ENCODE measurements at regions not wholly inside any gene's neighbourhood (a gene's known extent, or its start where the extent isn't known, plus 50 kb on each side); places are given as distances from the start of the nearest gene placed in this dataset.
"Not testable (repeated sequence)": the region's sequence is repeated elsewhere in the genome, so short reads cannot be mapped to it uniquely, and the experiment has no call there.

DNA sequence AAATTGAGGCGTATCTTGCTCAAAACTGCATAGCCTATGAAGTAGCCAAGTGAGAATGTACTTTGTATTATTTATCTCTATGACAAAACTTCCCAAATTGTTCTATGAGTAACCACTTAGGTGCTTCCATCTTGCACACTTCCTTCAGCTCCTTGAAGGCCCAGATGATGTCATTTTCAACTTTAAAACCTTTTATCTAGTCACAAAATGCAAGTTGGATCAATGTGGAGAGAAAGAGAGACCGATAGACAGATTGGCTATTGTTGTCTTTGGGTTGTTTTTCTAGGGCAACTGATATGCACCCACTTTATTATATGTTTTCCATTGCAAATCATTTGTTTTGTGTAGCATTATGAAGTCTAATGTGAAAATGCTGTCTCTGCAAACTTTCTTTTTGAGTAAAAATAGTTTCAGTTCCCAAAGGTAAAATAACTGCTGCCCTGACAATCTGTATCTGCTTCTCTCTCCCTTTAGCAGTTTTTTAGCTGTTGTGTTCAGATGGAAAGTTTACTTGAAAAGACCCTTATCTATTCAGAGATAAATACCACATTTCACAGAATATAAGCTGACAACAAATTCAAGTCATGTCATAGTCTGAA, 73.7 kb upstream of the CITED2 start:
- peak; percentile 72 for DNase-seq

- DNase-seq, result peak; percentile 76
Measured at GRCh38 chr6:139447656-139447975, 73.2 kb upstream of the CITED2 start.

DNA sequence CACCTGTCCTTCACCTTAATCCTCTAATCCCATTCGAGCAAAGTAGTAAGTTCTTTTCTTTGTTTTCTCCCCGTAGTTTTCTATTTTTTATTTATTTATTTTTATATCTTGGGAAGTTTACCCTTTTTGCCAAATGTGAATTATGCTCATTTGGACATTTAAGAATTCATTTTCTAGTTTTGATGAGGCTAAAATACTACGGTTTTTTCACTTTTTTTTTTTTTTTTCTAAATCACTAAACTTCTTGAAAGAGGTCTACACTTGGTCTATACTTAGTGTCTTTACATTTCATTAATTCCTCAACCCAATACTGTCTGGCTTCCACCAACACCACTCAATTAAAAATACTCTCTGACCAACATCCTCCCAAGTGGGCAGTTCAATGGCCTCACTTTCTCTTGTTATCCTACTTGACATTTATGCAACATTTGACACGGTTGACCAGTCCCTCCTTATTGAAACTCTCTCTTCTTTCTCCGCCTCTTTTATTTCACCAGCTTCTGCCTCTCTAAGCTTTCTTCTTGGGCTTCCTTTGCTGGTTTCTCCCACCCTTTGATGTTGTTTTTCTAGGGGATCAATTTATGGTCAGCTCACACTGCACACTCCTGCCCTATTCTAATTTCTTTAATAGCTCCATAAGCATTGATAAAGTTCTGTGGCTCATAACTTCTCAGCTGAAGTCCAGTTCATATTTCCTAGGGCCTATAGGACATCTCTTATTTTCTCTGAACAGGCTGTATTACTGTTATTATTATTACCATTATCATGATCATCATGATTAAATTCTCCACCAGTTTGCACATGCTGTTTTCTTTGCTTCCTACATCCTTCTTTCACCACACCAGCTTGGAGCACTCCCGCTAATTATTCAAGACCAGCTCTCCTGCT, 72.6 kb upstream of the CITED2 start:
- peak; percentile 30 for DNase-seq

- DNase-seq, result peak; percentile 76
Measured at GRCh38 chr6:139446138-139446715, 71.8 kb upstream of the CITED2 start.

- DNase-seq, result not testable (repeated sequence)
Measured at GRCh38 chr6:139444273-139444787, 69.9 kb upstream of the CITED2 start.

DNA sequence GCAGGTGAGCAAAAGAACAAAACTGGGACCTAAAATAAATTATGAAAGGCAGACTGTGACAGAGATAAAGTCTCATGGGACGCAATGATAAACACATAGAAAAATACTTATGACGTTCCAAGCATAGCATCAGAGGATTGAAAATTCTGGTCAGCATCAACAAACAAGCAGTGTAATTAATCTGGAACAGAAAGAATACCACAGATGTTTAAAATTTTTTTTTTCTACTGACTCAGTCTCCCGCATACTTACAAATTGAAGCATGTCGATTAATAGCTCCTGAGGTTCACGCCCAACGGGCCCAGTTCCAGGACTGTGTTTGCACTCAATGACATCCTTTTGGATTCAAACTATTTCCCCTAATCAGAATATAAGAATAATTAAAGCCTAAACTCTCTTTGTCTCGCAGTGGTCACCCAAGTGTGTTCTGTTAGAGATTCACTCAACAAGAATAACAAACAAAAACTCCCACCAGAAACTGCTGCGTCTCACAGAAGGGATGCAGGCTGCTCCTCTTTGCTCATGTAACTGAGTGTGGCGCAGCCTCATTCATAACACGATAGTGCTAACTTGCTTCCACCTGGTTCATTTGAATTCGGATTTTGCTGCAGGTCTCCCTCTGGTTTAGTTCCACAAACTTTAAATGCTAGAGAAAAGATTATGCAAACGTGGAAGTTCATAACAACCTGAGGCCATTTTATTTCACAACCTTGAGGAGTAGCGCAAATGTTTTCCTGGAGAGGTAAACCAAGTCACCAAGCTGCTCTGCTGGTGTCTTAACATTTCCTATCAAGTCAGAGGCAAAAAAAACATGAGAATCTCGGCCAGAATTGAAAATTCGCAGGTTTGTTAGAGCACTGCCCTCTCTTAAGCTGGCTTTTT, 69.0 kb upstream of the CITED2 start:
- DNase-seq, result peak; percentile 65

DNA sequence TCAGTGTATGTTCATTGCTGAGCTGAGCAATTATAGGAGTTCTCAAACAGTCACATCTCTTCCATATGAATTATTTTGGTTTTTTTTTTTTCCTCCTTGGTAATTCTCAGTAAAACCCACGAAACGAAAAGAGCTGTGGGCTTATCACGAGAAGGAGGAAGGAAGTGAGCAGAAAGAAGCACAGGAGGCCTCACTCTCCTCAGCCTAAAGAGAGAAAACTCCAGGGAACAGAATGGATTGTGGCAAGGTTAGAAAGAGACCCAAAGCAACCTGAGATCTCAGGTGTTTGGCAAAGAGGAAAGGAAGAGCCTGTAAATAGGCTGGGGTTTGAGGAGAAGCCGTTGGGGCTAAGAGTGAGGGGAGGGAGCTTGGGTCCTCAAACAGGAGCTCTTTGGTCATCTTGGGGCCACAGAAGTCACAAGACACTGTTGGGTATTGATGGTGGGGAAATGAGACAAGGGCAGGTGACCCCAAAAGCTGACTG, 67.8 kb upstream of the CITED2 start:
- DNase-seq, result peak; percentile 65

- peak; percentile 27 for DNase-seq
Measured at GRCh38 chr6:139439349-139439748, 64.9 kb upstream of the CITED2 start.

DNA sequence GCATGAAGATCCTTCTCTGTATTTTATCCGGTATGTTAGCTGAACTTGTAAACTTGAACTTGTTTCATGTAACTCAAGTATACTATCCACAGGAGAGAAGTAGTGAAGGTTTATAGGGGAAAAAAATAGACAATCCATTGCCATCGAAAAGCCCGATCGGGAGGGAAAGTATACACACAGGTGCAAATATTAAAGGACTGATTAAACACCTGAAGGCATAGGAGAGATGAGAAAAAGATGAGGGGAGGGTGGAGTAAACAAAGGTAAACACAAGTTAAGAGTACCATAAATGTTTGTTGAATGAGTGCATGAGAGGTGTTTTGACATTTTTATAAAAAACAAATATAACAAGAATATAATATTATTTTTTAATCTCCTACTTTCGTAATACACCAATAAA, 64.3 kb upstream of the CITED2 start:
- DNase-seq, result no peak

GRCh38 chr6:139436957-139437348, 62.5 kb upstream of the CITED2 start:
- no peak for DNase-seq

DNA sequence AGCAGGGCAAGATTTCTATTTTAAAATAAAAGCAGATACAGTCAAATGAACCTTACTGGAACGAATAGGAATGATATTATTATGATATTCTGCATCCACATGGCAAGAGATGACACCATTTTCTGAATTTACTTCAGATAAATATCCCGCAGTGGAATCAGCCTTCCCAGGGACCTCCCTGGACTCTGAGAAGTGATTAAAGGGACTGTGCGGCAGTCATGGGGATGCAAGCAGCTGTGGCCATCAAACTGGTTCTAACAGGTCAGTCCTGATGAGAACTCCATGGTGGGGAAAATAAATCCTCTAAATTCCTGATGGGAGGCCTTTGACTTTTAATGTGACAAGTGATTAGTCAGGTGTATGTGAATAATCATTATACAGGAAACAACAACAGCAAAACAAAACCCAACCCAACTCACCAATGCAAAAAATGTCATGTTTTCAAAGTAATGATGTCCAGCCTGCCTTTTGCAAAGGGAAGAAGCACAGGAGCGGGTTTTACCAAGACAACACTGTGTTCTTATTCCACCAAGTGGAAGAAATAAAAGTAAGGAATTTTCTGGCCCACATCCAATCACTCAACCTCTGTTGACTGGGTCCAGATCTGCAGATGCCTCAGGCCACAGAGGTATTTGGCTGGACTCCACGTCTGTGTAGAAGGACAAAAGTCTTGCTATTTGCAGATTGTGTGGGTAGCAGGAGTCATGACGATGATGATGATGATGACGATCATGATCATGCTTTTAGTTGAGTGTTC, 61.9 kb upstream of the CITED2 start:
- DNase-seq, result no peak

DNA sequence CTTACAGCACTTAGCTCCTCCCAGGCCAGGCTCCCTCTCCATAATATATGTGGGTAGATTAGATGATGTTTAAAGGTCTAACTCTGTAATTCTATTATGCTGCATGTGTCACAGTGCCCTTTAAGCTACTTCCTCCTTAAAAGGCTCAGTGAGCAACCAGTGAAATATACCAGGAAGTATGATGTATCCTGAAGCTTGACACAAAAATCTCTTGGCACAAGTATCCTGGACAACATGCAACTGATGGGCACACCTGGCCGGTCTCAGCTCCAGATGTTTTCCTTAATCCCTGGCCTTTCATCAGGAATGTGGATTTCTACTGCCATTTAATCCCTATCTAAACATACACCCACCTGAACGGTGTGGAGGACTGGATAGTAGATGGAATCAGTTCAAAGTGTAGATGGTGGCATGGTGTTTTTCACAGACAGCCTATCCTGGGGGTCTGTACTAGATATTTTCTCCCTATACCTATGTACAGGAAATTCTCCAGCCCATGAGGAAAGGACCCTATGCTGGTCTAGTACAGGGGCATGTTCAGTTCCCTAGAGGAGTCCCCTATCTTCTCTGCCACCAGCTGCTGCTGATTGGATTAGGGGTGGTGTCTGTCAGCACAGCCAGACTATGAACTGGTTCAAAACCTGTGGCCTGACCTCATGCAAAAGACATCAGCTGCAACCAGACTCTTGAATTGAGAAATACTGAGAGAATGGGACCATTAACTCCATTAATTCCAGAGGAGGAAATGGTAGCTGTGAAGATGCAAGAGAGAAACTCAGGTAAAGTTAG, 59.4 kb upstream of the CITED2 start:
- peak; percentile 43 for DNase-seq

- no peak for DNase-seq
Measured at GRCh38 chr6:139431602-139431956, 57.1 kb upstream of the CITED2 start.

DNA sequence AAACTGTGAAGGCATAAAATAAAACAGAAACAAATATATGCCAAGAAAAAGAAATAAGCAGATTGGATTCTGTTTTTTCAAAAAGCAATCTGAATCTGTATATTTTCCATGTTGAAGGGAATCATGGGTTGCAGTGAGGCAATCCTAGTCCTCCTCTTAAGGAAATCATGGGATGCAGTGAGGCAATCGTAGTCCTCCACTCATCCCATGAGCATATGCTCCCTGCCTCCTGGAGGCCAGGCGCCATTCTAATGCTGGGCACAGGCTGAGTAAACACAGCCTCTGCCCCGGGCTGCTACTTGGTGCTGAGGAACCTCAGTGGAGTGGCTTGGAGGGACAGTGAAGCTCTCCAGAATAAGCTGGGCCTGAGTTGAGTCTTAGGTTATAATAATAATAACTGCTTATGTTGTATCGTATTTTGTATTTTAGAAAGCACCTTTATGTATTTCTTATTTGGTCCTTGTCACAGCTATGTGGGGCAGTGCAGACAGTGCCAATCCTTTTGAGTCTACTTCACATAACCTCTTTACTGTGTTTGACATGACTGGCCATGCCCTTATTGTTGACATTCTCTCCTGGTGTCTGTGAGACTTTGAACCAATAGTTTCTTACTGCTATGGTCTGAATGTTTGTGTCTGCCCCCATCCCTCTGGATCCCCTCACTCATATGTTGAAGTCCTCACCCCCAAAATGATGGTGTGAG, 56.6 kb upstream of the CITED2 start:
- DNase-seq, result no peak

DNA sequence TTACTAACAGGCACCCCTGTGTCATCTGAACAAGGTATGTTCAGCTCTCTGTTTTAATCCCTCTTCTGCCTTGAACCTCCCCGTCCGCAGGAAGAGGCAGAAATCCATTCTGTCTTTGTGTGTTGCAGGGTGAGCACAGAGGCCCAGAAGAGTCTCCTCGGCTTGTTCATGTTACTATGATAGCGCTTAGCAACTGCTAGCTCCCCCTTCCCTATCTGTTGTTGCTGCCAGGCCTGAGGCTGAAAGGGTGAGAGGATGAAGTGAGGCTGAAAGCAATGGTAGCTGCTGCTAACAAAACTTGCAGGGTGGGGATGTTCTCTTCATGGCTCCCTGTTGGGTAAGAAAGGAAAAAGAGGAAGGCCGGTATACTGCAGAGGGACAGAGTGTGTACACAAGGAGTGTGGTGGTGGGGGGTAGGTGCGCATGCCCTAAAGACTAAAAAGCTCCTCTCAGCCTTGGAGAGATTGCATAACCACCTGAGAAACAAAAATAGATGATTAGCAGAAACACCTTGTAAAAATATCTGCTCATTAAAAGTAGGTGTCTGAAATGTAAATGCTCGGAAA, 55.2 kb upstream of the CITED2 start:
- no peak for DNase-seq

GRCh38 chr6:139427199-139427598, 52.8 kb upstream of the CITED2 start:
- no peak for DNase-seq

GRCh38 chr6:139426795-139427194, 52.3 kb upstream of the CITED2 start:
- no peak for DNase-seq

- DNase-seq, result no peak
Measured at GRCh38 chr6:139425780-139426179, 51.3 kb upstream of the CITED2 start.

- peak; percentile 81 for DNase-seq
Measured at GRCh38 chr6:139423971-139424667, 49.7 kb upstream of the CITED2 start.

Measured in hematopoietic multipotent progenitor cell treated with erythropoietin and hydrocortisone succinate and interleukin-3 and kit ligand, for 8 days (in vitro differentiated cells).